C4-2B (cell line): ENCODE measurements at regions not wholly inside any gene's neighbourhood (a gene's known extent, or its start where the extent isn't known, plus 50 kb on each side); places are given as distances from the start of the nearest gene placed in this dataset.
"Not testable (repeated sequence)": the region's sequence is repeated elsewhere in the genome, so short reads cannot be mapped to it uniquely, and the experiment has no call there.

Source experiments
- CTCF ChIP-seq: fragments of 450-650 bp; conservative IDR thresholded peaks from 2 replicates; pipeline ENCODE4 v1.5.1; 2017; ENCODE audit warnings: mild to moderate bottlenecking
- ZFX ChIP-seq: fragments of 450-650 bp; IDR thresholded peaks from 2 replicates; pipeline ENCODE4 v1.6.1; 2017

DNA sequence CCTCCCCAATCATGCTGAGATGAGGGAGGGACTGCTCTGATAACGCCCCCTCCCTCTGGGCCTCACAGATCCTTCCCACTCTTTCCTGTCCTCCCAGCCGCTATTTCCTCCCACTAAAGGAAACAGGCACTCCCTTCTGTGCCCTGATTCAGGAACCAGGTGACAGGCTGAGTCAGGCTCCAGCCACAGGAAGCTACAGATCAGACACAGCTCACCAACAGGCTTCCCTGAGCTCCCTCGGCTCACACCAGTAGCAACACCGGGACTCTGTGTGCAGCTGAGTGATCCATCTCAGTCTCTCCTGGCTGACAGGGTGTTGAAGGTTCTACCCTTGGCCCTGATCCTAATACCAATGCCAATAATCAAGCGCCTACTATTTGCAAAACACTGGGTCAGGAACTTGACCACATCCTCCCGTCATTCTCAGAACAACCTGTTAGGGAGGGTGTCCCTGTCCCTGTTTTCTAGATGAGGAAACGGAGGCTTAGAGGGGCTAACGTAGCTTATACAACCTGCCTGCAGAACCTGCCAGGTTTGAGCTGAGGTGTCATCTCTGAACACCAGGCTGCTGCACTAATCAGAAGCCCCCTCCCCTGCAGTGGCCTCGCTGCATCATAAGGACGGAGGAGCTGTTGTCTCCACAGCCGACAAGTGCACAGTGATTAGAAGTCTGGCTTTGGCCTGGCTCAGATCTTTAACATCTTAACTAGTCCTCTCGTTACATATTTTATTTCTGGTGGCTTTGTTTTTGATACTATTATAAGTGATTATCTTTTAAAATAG, 126.3 kb downstream of the LRRC37A3 start:
- not testable (repeated sequence) for TF ChIP-seq CTCF, ZFX
